HG03378 (cell line): ENCODE measurements at regions not wholly inside any gene's neighbourhood (a gene's known extent, or its start where the extent isn't known, plus 50 kb on each side); places are given as distances from the start of the nearest gene placed in this dataset.
A peak's percentile ranks its signal among the peaks of the same experiment; 100 is the strongest.

Experiments
- ATAC-seq: cut with Tn5 transposase; IDR thresholded peaks from one replicate; pipeline ENCODE4 v1.9.1; 2021; ENCODE audit warnings: mild to moderate bottlenecking, moderate library complexity; ENCODE audit not compliant: unreplicated experiment

DNA sequence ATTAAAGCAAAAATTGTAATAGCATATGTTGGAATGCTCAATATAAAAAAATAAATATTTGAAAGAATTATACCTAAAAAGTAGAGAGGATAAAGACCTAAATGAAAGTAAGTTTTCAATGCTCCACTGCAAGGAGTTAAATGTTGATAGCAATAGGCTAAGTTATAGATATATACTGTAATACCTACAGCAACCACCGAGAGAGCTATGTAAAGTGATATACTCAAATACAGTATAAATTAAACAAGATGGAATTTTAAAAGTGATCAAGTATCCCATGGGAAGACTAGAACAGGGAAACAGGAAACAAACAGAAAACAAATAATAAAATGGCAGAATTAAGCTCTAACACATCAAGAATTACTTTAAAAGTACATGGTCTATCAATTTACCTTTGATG, 73.9 kb downstream of the CASP3 start:
- ATAC-seq = no peak

DNA sequence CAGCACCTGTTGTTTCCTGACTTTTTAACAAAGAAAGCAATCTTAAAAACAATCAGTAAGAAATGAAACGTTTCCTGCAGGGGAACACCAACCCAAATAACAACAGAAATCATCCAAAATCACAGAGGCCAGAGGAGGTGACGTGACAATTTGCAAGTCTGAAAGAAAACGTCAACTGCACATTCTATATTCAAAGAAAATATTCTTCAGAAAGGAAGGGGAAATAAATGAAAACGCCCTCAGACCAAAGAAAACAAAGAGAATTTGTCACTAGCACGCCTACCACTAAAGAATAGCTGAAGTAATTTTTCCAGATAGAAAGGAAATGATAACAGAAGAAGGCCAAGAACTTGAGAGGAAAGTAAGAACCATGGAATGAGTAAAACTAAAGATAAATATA, 74.4 kb downstream of the CASP3 start:
- ATAC-seq = no peak

DNA sequence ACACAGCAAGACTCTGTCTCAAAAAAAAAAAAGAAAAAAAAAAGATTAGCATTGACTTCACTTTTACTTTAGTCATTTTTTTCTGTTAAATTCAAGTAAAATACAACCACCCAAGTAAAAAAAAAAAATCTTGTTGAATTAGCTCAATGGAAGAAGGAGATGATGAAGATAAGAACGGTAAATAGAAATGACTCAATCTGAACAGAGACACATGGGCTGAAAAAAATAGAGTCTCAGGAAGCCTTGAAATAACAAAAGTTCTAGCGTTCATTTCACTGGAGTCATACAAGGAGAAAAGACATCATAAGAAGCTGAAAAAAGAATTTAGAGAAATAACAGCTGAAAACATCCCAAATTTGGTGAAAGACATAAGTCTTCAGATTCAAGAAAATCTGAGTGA, 75.5 kb downstream of the CASP3 start:
- no peak for ATAC-seq

DNA sequence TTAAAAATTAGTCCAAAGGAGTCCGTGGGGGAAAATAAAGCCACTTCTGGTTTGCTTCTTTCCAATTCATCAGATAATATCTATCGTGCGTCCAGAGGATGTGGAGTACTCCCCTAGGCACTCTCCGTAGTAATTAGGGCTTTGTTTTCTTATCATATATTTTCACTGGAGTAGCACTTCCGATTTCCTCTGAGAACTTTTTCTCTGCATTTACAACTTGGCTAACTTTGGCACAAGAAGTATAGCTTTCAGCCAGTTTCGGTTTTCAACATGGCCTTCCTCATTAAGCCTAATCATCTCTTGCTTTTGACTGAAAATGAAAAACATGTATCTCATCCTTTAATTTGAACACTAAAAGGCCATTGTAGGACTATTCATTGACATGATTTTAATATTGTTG, 80.5 kb downstream of the CASP3 start:
- no peak for ATAC-seq

DNA sequence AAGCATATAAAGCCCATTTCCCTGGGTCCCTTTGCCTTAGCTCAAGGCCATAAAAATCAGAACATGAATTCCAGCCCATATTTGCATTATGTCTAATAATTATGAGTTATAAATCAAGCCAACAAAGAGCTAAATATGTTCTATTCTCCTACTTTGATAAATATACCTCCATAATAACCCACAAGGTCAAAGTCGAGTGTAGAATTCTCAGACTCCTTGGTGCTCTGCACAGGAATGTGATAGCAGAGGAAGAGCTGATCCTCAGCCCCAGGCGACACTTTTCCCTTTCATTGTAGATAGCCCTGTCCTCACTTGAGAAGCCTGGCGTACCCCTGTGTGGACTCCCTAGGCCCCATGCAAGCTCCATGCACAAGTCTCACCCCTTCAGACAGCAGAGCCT, 85.6 kb downstream of the CASP3 start:
- no peak for ATAC-seq

DNA sequence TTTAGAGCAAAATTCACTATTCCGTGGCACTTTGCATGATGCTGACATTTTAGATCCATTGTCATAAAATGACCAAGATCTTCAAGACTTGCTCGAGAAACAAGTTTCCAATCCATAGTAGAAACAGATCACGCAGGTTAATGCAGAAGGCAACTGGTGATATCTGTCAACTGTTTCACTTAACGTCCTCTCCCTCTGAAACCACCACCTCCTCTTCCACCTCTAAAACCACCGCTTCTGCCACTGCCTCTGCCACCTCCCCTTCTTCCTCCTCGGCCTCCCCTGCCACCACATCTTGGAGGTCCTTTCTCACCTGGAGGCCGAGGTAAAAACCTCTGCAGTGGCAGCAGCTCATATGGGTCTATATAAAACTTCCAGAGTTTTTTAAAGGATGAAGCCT, 84.6 kb upstream of the IRF2 start:
- no peak for ATAC-seq

DNA sequence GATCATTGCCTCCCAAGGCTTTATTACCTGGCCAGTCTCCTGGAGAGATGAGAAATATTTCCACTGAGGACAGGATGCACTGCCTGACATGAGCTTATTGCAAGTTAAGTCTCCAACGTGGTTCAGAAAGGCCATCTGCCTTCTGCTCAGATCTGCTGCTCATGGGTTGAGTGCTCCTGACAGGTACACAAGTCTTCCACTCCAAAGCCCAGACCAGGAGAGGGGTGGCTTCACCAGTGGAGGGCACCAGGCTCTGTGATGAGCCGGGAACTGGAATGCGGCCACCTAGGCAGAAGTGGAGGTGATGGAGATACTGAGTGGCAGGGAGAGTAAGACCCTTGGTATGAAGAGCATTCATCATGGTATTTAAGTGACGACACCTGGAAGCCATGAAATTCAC, 79.5 kb upstream of the IRF2 start:
- ATAC-seq = no peak

DNA sequence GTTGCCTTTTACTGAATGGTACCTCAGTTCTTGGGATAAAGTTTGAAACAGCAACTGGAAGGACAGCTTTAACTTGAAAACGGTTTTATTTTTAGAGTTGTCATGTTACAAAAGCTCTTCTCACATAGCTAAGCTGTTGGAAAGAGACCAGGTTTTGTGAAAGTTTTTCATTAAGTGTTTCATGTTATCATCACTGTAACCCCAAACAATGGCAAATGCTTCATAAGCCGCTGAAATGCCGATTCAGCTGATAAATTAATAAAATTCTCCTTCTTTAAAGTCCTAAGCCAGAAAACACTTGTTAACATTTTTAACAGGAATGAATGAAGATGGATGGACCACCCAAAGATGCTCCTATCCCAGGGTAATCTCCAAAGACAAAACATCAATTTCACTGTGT, 76.1 kb upstream of the IRF2 start:
- no peak for ATAC-seq

DNA sequence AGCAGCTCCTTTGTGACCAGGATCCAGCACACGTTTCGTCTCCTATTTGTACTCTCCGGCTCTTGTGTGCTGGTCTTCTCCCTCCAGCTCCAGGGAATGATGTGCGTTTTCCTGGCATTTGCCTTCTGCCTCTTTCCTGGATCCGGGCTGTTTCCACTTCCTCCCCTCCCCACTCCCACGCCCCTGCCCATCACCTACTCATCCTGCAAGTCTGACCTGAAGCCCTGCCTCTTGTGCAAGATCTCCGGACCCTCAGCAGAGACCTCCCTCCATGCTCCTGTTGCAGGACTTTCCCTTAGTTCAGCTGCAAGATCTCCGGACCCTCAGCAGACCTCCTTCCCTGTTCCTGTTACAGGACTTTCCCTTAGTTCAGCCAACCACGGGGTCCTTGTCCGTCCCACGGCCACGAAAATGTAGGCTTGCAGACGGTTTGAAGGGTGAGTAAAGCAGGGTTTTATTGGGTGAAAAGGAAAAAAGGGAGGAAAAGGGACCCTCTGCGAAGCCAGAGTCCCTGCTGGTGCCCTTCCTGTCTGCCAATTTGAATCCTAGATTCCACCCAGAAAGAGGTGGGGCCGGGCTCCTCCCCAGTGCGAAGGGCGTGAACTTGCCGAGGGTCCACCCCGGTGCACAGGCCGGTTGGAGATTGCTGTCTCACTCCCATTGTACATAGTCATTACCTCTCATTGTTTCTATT, 74.4 kb upstream of the IRF2 start:
- ATAC-seq = no peak

DNA sequence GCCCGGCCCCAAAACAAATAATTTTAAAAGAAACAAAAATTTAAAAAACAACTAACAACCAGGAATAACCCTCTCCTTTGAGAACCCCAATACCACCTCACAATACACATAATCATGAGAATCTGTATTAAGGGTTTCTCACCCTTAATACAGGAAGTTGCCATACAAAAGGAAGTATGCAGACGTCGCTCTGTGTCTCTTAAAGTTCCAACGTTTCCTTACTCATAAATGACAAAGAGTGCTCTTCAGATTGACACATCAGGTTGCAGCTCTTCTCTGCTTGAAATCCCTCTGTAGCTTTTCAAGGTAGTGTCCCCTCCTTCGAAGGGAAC, 73.9 kb upstream of the IRF2 start:
- no peak for ATAC-seq

DNA sequence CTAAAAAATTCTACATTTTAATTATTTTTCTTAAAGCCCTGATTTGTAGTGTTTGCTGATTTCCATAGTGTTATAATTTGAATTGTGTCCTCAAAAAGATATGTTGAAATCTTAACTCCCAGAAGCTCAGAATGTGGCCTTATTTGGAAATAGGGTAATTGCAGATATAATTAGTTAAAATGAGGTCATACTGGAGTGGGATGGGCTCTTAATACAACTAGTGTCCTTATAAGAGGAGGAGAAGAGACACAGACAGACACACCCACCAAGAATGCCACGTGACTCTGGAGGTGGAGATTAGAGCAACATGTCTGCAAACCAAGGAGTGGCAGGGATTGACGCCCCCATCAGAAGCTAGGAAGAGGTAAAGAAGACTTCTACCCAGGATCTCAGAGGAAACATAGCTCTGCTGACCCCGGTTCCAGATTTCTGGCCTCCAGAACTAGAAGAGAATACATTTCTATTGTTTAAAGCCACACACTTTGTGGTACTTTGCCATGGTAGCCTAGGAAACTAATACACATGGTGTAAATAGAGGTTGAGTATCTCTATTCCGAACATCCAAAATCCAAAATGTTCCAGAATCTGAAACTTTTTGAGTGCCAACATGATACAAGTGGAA, 70.5 kb upstream of the IRF2 start:
- ATAC-seq = no peak

DNA sequence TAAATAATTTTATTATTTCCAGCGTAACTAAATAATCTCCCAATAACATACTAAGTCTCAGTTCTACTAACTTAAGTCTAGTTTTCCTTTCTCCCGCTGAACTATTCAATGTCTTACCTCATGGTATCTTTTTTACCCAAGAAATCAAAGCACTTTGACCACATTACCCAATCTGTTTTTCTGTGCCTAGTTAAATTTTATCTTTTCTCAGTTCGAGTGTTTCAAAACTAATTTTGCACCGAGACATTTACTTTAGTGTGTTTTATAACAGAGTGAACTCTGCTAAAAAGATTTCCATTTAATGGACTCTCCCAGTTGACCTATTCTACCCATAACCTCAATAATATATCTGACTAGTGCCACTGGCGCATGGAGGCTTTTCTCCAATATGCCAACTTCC, 67.6 kb upstream of the IRF2 start:
- no peak for ATAC-seq

DNA sequence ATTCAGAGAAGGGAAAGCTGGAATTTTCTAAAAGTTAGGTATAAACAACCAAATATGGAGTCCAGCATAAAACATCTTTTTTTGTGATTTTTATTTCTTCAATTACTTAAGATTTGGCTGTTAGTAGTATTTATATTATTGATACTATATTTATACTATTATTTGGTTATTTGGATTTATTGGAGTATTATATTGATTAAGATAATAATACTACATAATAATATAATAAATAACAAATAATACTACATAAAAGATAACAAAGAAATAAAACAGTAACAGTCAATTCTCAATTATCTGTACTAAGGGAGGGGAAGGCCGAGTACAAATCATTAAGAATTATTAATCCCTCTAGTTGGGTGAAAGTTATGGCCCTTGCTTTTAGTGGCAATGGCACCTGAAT, 66.0 kb upstream of the IRF2 start:
- ATAC-seq = no peak

DNA sequence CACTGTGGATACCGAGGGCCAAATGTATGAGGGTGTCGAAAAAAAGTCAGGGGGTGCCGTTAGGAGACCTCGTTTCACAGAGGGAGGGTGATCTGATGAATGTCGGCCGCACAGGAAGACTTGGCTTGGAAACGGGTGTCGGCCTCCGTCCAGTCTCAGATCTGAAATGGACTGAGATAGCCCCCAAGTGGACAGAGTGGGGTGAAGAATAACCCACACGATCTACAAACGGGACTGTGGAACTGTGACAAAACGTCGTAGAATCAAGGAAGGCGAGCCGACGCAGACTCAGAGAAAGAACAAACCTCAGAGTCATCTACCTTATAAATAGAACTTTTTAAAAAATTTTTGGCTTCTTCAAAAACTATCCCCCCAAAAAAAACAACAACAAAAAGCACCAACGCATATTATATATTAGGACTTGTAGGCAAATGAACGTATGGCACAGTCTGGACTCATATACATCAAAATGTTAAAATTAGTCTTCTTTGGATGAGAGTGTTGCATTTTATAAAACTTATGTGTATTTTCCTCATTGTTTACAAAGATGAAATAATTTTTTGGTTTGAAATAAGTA, 63.8 kb upstream of the IRF2 start:
- ATAC-seq = peak; percentile 42

DNA sequence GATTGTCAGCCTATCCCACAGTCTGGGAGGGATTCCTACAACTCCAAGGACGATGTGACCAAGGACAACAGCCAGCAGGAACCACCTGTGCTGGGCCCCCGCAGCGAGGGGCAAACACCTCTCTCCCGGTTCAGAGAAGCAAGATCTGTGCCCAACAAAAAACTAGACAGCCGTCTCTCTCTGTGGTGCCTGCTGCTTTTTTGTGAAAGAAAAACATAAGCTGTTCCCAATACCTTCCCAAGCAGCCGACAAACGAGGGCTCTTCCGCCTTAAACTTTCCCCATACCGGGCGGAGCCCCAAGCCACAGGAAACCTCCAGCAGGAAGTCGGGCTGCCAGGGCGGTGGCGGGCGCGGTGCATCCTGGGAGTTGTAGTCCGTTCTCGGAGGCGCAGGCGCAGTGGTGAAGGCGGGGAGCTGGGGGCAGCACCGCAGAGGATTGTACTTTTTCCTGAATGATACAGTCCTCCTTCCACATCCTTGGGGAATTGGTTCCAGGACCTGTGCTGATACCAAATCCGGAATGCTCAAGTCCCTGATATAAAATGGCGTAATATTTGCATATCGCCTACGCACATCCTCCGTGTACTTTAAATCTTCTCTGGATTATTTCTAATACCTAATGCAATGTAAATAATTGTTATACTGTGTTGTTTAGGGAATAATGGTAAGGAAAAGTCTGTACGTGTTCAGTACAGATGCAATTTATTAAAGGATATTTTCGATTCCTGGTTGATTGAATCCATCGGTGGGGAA, 63.1 kb upstream of the IRF2 start:
- ATAC-seq = peak; percentile 49

DNA sequence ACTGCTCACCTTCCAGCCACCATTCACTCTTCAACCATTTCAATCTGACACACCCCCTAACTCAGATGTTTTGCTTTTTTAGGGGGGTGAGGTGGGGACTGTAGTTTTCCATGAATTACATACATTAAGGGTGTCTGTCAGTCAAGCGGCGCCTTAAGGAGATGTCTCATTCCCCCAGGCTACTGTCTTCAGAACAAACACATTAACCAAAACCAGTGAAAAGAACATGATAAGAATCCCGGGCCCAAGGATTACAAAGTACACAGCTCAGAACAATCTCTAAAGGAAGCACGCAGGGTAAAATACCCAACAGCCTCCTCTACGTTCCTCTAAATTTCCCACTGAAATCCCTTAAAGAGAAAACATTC, 62.5 kb upstream of the IRF2 start:
- no peak for ATAC-seq

DNA sequence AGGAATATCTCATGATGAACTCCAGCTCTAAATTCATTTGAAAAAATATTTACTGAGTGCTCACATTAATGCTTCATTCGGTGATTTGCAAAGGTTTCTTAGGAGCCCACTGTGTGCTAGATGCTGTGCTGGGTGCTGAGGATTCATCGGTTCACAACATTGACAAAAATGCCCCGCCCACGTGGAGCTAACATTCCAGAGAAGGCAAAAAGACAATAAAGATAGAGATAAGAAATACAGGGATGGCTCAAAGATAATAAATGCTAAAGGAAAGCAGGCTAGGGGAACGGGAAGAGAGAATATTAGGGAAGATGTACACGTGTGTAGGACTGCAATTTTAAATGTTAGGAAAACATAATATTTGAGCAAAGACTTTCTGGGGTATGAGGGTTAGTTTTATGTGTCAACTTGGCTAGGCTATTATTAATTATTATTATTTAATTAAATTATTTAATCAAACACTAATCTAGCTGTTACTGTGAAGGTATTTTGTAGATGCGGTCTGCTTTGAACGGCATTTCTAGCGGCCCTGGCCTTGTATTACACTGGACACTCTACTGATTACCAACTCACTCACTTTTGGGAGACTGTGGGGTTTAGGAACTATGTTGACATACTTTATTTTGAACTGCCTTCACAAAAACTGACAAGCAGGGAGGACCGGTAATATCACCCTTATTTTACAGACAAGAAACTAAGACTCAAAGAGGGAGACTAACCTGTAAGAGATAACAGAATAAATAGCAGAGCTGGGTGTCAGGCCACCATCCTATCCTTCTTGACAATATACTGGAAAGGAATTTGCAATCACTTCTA, 61.9 kb upstream of the IRF2 start:
- no peak for ATAC-seq

DNA sequence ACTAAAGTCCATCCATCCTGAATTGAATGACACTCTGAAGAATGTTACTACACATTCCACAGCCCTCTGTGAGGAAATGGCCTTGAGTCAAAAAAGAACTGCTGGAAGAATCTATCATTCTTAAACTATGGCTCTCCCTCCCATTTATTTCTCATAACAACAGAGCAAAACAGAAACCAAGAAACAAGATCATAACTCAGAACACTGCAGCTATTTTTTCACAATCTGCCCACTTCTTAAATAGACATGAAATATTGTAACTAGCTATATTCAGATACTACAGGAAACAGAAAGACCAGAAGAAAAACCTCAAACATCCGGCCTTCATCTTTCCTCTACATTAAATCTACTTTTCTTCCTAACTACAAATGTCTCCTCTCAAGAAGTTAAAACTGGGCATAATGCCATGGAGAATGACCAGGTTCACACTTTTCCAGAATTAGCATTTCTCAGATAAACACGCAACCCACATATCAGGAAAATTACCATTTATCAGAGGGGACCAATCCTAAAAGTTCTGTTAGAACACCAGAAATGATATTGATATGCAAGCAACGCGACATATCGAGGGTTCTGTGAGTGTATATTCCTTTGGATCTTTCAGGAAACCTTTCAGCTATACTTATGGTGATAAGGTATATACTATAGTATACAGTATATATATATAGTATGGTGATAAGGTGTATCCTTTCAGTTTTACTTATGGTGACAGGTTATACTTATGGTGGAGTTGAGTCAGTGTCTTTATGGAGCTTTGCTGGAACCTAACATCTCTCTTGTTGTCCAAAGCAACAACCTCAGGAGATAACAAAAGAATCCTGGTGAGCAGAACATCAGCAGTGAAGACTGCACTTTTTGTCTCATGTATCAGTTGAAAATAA, 60.4 kb upstream of the IRF2 start:
- peak; percentile 68 for ATAC-seq

DNA sequence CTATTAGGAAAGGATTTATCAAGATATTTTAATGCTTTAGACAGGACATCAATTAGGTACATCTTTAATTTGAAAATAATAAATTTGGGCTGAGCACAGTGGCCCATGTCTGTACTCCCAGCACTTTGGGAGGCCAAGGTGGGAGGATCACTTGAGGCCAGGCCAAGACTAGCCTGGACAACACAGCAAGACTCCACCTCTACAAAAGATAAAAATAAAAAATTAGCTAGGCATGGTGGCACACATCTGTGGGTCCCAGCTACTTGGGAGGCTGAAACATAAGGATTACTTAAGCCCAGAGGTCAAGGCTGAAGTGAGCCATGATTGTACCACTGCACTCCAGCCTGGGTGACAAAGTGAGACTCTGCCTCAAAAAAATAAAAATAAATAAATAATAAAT, 59.6 kb upstream of the IRF2 start:
- ATAC-seq = no peak

DNA sequence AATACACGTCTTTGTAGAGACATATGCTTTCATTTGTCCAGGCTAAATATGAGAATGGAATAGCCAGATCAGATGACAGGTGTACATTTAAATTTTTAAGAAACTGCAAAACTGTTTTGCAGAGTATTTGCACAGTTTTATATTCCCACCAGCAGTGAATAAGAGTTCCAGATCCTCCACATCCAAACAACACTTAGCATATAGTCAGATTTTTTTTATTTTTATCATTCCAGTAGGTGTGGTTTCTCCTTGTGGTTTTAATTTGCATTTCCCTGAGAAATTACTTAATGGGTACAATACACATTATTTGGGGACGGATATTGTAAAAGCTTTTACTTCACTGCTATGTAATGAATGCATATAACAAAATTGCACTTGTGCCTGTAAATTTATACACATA, 56.7 kb upstream of the IRF2 start:
- ATAC-seq = no peak
